ENCODE measurements at regions not wholly inside any gene's neighbourhood (a gene's known extent, or its start where the extent isn't known, plus 50 kb on each side); places are given as distances from the start of the nearest gene placed in this dataset.

DNA sequence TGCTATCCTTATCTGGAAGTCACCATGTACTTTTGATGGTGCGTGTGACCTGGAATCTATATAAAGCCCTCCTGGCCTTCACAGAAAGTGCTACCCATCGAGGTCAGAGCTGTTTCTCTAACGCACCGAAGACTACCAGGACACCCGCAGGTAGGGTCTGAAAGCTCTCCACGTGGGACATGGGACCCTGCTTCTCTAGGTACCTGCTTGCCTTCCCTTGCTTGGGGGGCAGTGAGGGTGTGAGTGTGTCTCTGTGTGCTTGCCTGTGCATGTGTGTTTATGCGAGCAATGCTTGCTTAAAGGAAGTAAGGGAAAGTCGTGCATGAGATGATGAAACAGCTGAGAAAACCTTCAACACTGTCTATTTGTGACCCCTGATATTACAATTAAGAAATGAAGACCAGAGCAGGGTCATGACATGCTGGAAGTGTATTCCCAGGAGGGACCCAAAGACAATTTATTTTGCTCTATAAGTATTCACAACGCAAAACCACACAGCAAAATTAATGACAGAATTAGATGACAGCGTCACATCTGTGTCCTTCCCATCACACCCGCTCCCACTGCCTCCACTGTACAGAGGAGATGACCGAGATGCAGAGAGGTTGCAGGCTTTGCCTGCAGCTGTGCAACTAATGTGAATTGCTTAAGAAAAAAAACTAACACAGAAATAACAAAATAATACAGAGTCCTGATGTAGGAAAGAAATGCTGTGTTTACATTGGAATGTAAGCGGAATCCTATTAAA lies 76.4 kb upstream of the HELT start:
- H3K36me3 Mint-ChIP-seq: peaks cover 8% of the 10 kb centered on the region
- POLR2A ChIA-PET: no interaction called here

GRCh38 chr4:184942444-184943425 lies 75.6 kb upstream of the HELT start:
- no peak for ATAC-seq
- peaks cover 4% of the 10 kb centered on the region for H3K4me1 Mint-ChIP-seq
- POLR2A ChIA-PET: no interaction called here
- peaks cover 8% of the 10 kb centered on the region for H3K36me3 Mint-ChIP-seq
- DNase-seq (ENCODE audit: low spot score): no peak
- peaks cover 18% of the 10 kb centered on the region for H3K9me3 Mint-ChIP-seq
- no peak overlapping the region for H3K4me3 Mint-ChIP-seq
- no peaks in the 10 kb centered on the region for H3K27me3 Mint-ChIP-seq (ENCODE audit: low read depth)
- CTCF ChIA-PET: no interaction called here
- H3K27ac Mint-ChIP-seq: no peak overlapping the region
- TF ChIP-seq ZNF219 (CRISPR knock-in tag; IDR thresholded peaks at IDR 0.05; ENCODE audit: borderline replicate concordance) (no peak), PRRX2 (CRISPR knock-in tag; IDR thresholded peaks at IDR 0.05) (no peak), MAX (CRISPR knock-in tag; IDR thresholded peaks at IDR 0.05) (no peak), CBFB (CRISPR knock-in tag; IDR thresholded peaks at IDR 0.05; ENCODE audit: low read depth) (no peak), TEAD1 (CRISPR knock-in tag; IDR thresholded peaks at IDR 0.05) (no peak), TP53 (CRISPR knock-in tag; IDR thresholded peaks at IDR 0.05) (no peak), PREB (CRISPR knock-in tag; IDR thresholded peaks at IDR 0.05; ENCODE audit: borderline replicate concordance) (no peak), CREB1 (CRISPR knock-in tag; IDR thresholded peaks at IDR 0.05) (no peak), TCF7 (CRISPR knock-in tag; IDR thresholded peaks at IDR 0.05; ENCODE audit: low read depth) (no peak), NFE2L1 (CRISPR knock-in tag; IDR thresholded peaks at IDR 0.05) (no peak)
- TF ChIP-seq, protein P1, sequence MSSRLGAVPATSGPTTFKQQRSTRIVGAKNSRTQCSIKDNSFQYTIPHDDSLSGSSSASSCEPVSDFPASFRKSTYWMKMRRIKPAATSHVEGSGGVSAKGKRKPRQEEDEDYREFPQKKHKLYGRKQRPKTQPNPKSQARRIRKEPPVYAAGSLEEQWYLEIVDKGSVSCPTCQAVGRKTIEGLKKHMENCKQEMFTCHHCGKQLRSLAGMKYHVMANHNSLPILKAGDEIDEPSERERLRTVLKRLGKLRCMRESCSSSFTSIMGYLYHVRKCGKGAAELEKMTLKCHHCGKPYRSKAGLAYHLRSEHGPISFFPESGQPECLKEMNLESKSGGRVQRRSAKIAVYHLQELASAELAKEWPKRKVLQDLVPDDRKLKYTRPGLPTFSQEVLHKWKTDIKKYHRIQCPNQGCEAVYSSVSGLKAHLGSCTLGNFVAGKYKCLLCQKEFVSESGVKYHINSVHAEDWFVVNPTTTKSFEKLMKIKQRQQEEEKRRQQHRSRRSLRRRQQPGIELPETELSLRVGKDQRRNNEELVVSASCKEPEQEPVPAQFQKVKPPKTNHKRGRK (CRISPR knock-in tag; IDR thresholded peaks at IDR 0.05; ENCODE audit: borderline replicate concordance): no peak
- TF ChIP-seq, protein P2, sequence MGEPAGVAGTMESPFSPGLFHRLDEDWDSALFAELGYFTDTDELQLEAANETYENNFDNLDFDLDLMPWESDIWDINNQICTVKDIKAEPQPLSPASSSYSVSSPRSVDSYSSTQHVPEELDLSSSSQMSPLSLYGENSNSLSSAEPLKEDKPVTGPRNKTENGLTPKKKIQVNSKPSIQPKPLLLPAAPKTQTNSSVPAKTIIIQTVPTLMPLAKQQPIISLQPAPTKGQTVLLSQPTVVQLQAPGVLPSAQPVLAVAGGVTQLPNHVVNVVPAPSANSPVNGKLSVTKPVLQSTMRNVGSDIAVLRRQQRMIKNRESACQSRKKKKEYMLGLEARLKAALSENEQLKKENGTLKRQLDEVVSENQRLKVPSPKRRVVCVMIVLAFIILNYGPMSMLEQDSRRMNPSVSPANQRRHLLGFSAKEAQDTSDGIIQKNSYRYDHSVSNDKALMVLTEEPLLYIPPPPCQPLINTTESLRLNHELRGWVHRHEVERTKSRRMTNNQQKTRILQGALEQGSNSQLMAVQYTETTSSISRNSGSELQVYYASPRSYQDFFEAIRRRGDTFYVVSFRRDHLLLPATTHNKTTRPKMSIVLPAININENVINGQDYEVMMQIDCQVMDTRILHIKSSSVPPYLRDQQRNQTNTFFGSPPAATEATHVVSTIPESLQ (CRISPR knock-in tag; IDR thresholded peaks at IDR 0.05): no peak

More for the DNA sequence above, 76.4 kb upstream of the HELT start:
- ATAC-seq: no peak
- no peak for DNase-seq (ENCODE audit: low spot score)
- Mint-ChIP-seq H3K4me3 (no peak overlapping the region), H3K27me3 (ENCODE audit: low read depth) (no peaks in the 10 kb centered on the region), H3K4me1 (peaks cover 12% of the 10 kb centered on the region), H3K9me3 (peaks cover 18% of the 10 kb centered on the region), H3K27ac (no peak overlapping the region)
- TF ChIP-seq GTF2I (CRISPR knock-in tag; conservative IDR thresholded peaks at IDR 0.05): no peak
- no peak for TF ChIP-seq SMAD4 (CRISPR knock-in tag; IDR thresholded peaks at IDR 0.05)
- TF ChIP-seq ZMAT4 (CRISPR knock-in tag; IDR thresholded peaks at IDR 0.05): no peak
- no peak for TF ChIP-seq ATF1 (CRISPR knock-in tag; IDR thresholded peaks at IDR 0.05)
- TF ChIP-seq, protein P3, sequence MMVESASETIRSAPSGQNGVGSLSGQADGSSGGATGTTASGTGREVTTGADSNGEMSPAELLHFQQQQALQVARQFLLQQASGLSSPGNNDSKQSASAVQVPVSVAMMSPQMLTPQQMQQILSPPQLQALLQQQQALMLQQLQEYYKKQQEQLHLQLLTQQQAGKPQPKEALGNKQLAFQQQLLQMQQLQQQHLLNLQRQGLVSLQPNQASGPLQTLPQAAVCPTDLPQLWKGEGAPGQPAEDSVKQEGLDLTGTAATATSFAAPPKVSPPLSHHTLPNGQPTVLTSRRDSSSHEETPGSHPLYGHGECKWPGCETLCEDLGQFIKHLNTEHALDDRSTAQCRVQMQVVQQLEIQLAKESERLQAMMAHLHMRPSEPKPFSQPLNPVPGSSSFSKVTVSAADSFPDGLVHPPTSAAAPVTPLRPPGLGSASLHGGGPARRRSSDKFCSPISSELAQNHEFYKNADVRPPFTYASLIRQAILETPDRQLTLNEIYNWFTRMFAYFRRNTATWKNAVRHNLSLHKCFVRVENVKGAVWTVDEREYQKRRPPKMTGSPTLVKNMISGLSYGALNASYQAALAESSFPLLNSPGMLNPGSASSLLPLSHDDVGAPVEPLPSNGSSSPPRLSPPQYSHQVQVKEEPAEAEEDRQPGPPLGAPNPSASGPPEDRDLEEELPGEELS (CRISPR knock-in tag; IDR thresholded peaks at IDR 0.05): no peak
- no peak for TF ChIP-seq SMAD3 (CRISPR knock-in tag; IDR thresholded peaks at IDR 0.05; ENCODE audit: borderline replicate concordance)
- no peak for TF ChIP-seq E2F5 (CRISPR knock-in tag; IDR thresholded peaks at IDR 0.05)
- no peak for TF ChIP-seq CBFB (CRISPR knock-in tag; IDR thresholded peaks at IDR 0.05; ENCODE audit: low read depth)
- TF ChIP-seq, protein P4, sequence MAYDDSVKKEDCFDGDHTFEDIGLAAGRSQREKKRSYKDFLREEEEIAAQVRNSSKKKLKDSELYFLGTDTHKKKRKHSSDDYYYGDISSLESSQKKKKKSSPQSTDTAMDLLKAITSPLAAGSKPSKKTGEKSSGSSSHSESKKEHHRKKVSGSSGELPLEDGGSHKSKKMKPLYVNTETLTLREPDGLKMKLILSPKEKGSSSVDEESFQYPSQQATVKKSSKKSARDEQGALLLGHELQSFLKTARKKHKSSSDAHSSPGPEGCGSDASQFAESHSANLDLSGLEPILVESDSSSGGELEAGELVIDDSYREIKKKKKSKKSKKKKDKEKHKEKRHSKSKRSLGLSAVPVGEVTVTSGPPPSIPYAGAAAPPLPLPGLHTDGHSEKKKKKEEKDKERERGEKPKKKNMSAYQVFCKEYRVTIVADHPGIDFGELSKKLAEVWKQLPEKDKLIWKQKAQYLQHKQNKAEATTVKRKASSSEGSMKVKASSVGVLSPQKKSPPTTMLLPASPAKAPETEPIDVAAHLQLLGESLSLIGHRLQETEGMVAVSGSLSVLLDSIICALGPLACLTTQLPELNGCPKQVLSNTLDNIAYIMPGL (CRISPR knock-in tag; IDR thresholded peaks at IDR 0.05): no peak
- TF ChIP-seq NFATC4 (CRISPR knock-in tag; IDR thresholded peaks at IDR 0.05): no peak
- TF ChIP-seq CREM (CRISPR knock-in tag; IDR thresholded peaks at IDR 0.05): no peak
- CTCF ChIA-PET: no interaction called here
